SU-DHL-6 (cell line): ENCODE measurements at regions not wholly inside any gene's neighbourhood (a gene's known extent, or its start where the extent isn't known, plus 50 kb on each side); places are given as distances from the start of the nearest gene placed in this dataset.
"Not testable (repeated sequence)": the region's sequence is repeated elsewhere in the genome, so short reads cannot be mapped to it uniquely, and the experiment has no call there.

Experiments used
- H2AFZ ChIP-seq: fragments of 200-600 bp; sonication (generic); 2 replicates; pipeline ENCODE4 v1.6.1; 2014; ENCODE audit warnings: low read depth, mild to moderate bottlenecking, moderate library complexity, mixed read lengths, antibody characterized with exemption, low read length; ENCODE audit not compliant: severe bottlenecking
- H3F3A ChIP-seq: fragments of 200-600 bp; shearing (Covaris generic); 2 replicates; pipeline ENCODE4 v1.6.0; 2016; ENCODE audit warnings: antibody characterized with exemption, mild to moderate bottlenecking; ENCODE audit not compliant: insufficient read depth
- H3K27ac ChIP-seq: fragments of 200-600 bp; sonication (generic); 2 replicates; pipeline ENCODE4 v1.5.1; 2016; ENCODE audit warnings: low read depth, mild to moderate bottlenecking, low read length, moderate library complexity, mixed read lengths
- H3K27me3 ChIP-seq: fragments of 200-600 bp; sonication (generic), shearing (Covaris generic); 2 replicates; pipeline ENCODE4 v1.6.0; 2014; ENCODE audit warnings: mild to moderate bottlenecking, low read length
- H3K36me3 ChIP-seq: fragments of 200-600 bp; sonication (generic); 2 replicates; pipeline ENCODE4 v1.6.1; 2014; ENCODE audit warnings: mild to moderate bottlenecking, low read length, mixed read lengths
- H3K4me2 ChIP-seq: fragments of 300-600, 200-600 bp; shearing (Covaris generic), sonication (generic); 2 replicates; pipeline ENCODE4 v1.6.0; 2014; ENCODE audit warnings: low read length, low read depth, mild to moderate bottlenecking; ENCODE audit not compliant: poor library complexity, severe bottlenecking
- H3K4me3 ChIP-seq: fragments of 200-600 bp; sonication (generic); 2 replicates; pipeline ENCODE4 v1.5.1; 2014; ENCODE audit warnings: antibody characterized with exemption, low read length, mild to moderate bottlenecking, mixed read lengths; ENCODE audit not compliant: insufficient read depth, poor library complexity, severe bottlenecking
- H3K79me2 ChIP-seq: fragments of 200-600 bp; sonication (generic); 2 replicates; pipeline ENCODE4 v1.6.1; 2014; ENCODE audit warnings: mild to moderate bottlenecking, low read length, moderate library complexity; ENCODE audit not compliant: insufficient read depth
- H3K9ac ChIP-seq: fragments of 200-600 bp; sonication (generic); 2 replicates; pipeline ENCODE4 v1.7.0; 2014; ENCODE audit warnings: mild to moderate bottlenecking, low read length
- H3K9me2 ChIP-seq: fragments of 200-600 bp; sonication (generic); replicated peaks from 2 replicates; pipeline ENCODE4 v1.6.1; 2014; ENCODE audit warnings: low read length; ENCODE audit not compliant: insufficient read depth
- H3K9me3 ChIP-seq: fragments of 200-600 bp; sonication (generic); 2 replicates; pipeline ENCODE4 v1.6.1; 2014; ENCODE audit warnings: low read length, mixed read lengths; ENCODE audit not compliant: insufficient read depth
- H4K20me1 ChIP-seq: fragments of 200-600 bp; sonication (generic); 2 replicates; pipeline ENCODE4 v1.6.1; 2014; ENCODE audit warnings: low read depth, mild to moderate bottlenecking, antibody characterized with exemption, low read length, moderate library complexity, mixed read lengths
- CTCF ChIP-seq: fragments of 200-600 bp; sonication (generic); IDR thresholded peaks from one replicate; pipeline ENCODE4 v1.5.1; 2017; ENCODE audit warnings: antibody characterized with exemption, mild to moderate bottlenecking, low read length, moderate library complexity; ENCODE audit not compliant: insufficient read depth, poor library complexity, severe bottlenecking
- EZH2phosphoT487 ChIP-seq: fragments of 200-600 bp; sonication (generic), shearing (Covaris generic); conservative IDR thresholded peaks from 2 replicates; pipeline ENCODE4 v1.6.1; 2018; ENCODE audit warnings: mild to moderate bottlenecking, antibody characterized with exemption, low read length, moderate library complexity, mixed read lengths

DNA sequence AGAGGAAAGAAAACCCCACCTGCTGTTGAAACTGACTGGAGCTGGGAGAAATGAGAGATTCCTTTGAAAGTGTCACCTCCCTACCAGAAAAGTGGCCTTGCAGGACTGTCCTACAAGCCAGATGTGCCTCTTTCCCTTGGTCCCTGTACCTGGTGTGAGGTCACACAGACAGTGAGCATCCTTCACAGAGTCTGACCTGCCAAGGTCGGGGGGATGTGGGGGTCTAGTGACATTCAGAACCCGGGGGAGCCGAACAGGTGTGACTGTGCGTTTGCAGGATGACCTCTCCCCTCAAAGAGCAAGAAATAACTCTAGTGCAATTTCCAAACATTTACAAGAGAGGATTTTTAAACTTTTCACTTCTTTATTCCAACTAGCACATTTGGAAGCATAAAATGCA lies 93.4 kb upstream of the ZNF479 start:
- TF ChIP-seq EZH2phosphoT487, result no peak
- no peak for TF ChIP-seq CTCF
- no peak overlapping the region for H3K9ac ChIP-seq
- no peaks in the 10 kb centered on the region for H3F3A ChIP-seq
- no peaks in the 10 kb centered on the region for H3K79me2 ChIP-seq
- no peaks in the 10 kb centered on the region for H3K9me2 ChIP-seq
- H4K20me1 ChIP-seq, result no peaks in the 10 kb centered on the region
- H2AFZ ChIP-seq, result no peak overlapping the region
- no peak overlapping the region for H3K4me2 ChIP-seq
- H3K36me3 ChIP-seq, result no peaks in the 10 kb centered on the region
- no peak overlapping the region for H3K4me3 ChIP-seq
- no peaks in the 10 kb centered on the region for H3K27me3 ChIP-seq
- 0 out of 2 replicates have a peak, but pooled peaks cover 5% of the 10 kb centered on the region for H3K9me3 ChIP-seq
- no peak overlapping the region for H3K27ac ChIP-seq

GRCh38 chr7:57241236-57241635 lies 109.0 kb upstream of the ZNF479 start:
- H3K36me3 ChIP-seq, H2AFZ ChIP-seq, H3K79me2 ChIP-seq, H3K27me3 ChIP-seq, H3F3A ChIP-seq, H3K4me2 ChIP-seq, H3K9me2 ChIP-seq, H3K27ac ChIP-seq, H3K4me3 ChIP-seq, H3K9ac ChIP-seq, H4K20me1 ChIP-seq: not testable (repeated sequence)
- H3K9me3 ChIP-seq, result peaks cover 16% of the 10 kb centered on the region; the same call in 1 of the 2 replicates

GRCh38 chr7:57243551-57243950 lies 111.3 kb upstream of the ZNF479 start:
- H2AFZ ChIP-seq, H3K36me3 ChIP-seq, H3K9me2 ChIP-seq, H3K9ac ChIP-seq, H3K79me2 ChIP-seq, H3K4me2 ChIP-seq, H4K20me1 ChIP-seq, H3K4me3 ChIP-seq, H3K27me3 ChIP-seq, H3K27ac ChIP-seq, H3F3A ChIP-seq: not testable (repeated sequence)
- peaks cover 21% of the 10 kb centered on the region for H3K9me3 ChIP-seq

- not testable (repeated sequence) for H3K36me3 ChIP-seq, H3K9ac ChIP-seq, H3K4me2 ChIP-seq, H3K9me2 ChIP-seq, H3K27me3 ChIP-seq, H2AFZ ChIP-seq, H3K79me2 ChIP-seq, H3K27ac ChIP-seq, H4K20me1 ChIP-seq, H3F3A ChIP-seq, H3K4me3 ChIP-seq
- H3K9me3 ChIP-seq, result peaks cover 21% of the 10 kb centered on the region
These were observed 112.2 kb upstream of the ZNF479 start for GRCh38 chr7:57244345-57244980.

DNA sequence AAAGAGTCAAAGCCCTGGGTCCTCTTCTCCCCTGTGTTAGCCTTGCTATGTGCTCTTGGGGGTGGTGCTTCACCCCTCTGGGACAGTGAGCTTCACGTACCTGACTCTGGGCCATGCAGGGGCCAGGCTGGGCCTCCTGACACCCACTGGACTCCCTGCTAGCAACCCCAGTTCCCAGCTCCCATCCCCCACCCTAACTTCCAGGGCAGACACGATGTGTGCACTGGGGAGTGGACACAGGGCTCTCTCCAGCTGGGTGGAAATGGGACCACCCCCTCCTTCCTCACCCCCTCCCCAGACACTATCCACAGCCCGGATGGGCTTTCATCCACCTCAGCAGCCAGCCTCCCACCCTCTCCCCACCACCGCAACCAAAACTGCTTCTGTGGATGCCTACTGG lies 113.0 kb upstream of the ZNF479 start:
- peaks cover 21% of the 10 kb centered on the region for H3K9me3 ChIP-seq
- no peak overlapping the region for H2AFZ ChIP-seq
- H3K4me3 ChIP-seq, result no peak overlapping the region
- H3K79me2 ChIP-seq, result no peaks in the 10 kb centered on the region
- H3K4me2 ChIP-seq, result no peak overlapping the region
- H3K27ac ChIP-seq, result no peak overlapping the region
- TF ChIP-seq CTCF (no peak), EZH2phosphoT487 (no peak)
- no peaks in the 10 kb centered on the region for H3K9me2 ChIP-seq
- no peak overlapping the region for H3K9ac ChIP-seq
- H3K36me3 ChIP-seq, result no peaks in the 10 kb centered on the region
- H3F3A ChIP-seq, result no peaks in the 10 kb centered on the region
- H3K27me3 ChIP-seq, result no peaks in the 10 kb centered on the region
- no peaks in the 10 kb centered on the region for H4K20me1 ChIP-seq
